ENCODE measurements at regions not wholly inside any gene's neighbourhood (a gene's known extent, or its start where the extent isn't known, plus 50 kb on each side); places are given as distances from the start of the nearest gene placed in this dataset.

GRCh38 chr1:87899746-87900145, 571.1 kb downstream of the LMO4 start:
- TF ChIP-seq CTCF (IDR thresholded peaks at IDR 0.05; ENCODE audit: low read length) = no peak
- no peak for TF ChIP-seq EZH2phosphoT487 (IDR thresholded peaks at IDR 0.05; ENCODE audit: low read length)
- TF ChIP-seq EZH2 (optimal IDR thresholded peaks at IDR 0.05; ENCODE audit: low read depth, low read length) = no peak
